ENCODE measurements at regions not wholly inside any gene's neighbourhood (a gene's known extent, or its start where the extent isn't known, plus 50 kb on each side); places are given as distances from the start of the nearest gene placed in this dataset.

DNA sequence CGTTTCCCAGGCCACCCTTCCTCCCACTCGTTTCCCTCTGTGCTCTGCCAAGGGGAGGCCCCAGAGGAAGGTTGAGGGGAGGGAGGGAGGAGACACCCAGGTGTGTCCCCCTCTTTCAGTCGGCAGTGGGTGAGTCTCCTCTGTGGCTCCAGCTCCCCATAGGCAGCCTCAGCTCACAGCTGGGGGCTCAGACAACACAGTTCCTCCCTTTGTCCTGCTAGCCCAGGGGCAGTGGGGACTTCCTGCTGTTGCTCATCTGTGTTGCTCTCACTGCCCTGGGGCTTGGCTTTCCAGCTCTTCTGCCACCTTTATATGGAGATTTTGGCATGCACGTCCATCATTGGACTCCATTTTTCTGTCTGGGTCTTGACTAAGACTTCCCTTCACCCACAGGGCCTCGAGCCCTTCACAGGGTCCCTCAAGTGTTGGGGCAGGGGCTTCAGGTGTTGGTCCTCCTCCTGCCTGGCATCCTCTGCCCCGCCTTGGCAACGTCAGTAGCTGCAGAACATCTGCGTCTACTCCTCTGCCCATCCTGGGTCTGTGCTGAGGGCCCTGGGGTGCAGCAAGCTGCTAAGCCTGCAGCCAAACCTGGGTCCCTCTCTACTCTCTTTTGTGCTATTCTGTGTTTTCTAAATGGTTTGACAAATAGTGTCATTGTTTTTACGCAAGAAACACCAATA, 190.6 kb upstream of the PMEPA1 start:
- no peak overlapping the region for H3K4me3 ChIP-seq
- H3K27ac ChIP-seq, result no peak overlapping the region

DNA sequence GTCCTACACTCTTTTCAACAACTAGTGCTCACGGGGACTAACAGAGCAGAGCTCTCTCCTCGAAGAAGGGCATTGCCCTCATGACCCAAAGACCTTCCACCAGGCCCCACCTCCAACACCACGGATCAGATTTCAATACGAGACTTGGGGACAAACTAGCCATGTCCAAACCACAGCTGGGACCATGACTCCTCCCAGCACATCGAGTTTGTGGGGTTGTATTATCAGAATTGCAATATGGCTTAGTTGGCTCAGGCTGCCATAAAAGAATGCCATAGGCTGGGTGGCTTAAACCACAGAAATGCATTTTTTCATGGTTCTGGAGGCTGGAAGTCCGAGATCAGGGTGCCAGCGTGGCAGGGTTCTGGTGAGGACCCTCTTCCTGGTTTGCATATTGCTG, 189.7 kb upstream of the PMEPA1 start:
- H3K4me3 ChIP-seq, result no peak overlapping the region
- H3K27ac ChIP-seq, result no peak overlapping the region

DNA sequence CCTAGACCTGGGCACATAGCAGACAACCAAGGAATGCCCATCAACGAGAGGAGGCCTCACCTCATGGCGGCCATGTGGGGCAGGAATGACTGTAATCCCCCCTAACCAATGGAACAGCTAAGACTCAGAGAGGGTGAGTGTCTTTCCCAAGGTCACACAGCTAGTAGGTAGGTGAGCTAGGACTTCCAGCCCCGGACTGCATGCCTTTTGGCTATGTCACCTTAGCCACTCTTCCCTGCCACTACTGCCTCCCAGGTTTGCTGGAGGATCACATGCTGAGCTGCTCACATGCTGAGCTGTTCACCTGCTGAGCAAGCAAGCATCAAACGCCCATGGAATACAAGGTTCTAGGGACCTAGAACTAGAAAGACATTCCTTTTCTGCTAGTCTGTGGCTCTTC, 188.5 kb upstream of the PMEPA1 start:
- H3K4me3 ChIP-seq, result no peak overlapping the region
- no peak overlapping the region for H3K27ac ChIP-seq

DNA sequence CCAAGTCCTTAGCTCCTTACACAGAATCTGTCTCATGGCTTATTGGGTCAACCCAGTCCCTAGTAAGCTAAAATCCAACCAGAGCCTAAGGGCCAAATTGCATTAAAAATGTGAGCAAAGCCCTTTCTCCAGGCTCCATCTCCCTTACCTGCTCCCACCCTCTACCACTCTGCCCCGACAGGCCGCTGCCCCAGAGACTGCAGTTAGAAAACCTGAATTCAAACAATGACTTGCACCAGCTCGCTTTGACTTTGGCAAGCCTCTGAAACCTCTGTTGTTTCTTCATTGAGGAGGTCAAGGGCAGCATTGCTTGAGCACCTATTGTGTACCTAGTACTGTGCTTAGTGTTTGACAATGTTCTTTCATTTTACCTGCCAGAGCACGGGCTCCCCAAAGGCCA, 188.1 kb upstream of the PMEPA1 start:
- no peak overlapping the region for H3K4me3 ChIP-seq
- H3K27ac ChIP-seq, result no peak overlapping the region

DNA sequence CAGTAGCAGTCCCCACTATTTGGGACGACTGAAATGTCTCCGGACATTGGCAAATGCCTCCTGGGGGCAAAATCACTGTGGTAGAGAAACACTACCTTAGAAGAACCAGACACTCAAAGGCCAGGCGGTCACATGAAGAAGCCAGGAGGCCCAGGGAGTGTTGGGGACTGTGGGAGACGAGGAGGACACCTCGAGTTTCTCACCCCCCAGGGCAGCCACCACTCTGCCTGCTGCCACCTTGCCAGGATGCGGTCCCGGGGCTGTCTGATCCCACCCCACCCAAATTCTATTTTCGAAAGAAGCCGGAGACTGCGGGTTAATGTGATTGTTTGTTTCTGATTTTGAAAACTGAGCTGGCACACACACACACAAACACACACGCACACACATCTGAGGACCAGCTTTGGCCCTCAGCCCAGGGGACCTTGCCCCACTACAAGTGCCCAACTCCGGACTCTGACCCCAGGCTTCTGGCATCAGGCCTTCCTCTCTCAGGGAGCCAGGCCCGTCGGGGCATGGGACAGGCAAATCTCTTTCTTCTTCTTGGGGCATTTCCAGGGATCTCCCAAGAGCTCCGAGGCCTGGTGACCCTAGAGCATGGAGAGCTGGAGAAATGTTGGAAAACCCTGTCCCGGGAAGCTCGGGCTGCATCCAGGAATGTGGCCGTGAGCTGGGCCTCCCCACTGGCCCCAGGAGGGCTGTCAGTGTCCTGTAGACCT, 187.5 kb upstream of the PMEPA1 start:
- H3K4me3 ChIP-seq, result no peak overlapping the region
- H3K27ac ChIP-seq, result no peak overlapping the region

DNA sequence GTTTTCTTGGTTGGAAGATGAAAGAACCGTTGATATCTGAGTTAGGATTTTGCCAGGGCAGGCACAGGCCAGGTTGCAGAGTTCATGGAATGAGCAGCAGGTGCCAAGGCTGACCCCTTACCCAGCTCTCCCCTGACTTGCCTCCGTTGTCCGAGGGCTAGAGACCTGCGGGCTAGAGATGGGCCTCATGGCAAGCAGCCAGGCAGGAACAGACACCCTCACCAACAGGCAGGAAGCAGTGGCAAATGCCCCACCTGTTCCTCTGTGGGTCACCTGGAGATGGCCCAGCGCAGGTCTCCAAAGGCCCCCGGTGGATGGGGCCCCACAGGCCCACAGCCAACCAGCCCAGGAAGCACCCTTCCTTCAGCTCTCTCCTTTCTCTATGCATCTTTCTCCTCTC, 186.7 kb upstream of the PMEPA1 start:
- H3K27ac ChIP-seq, result no peak overlapping the region
- no peak overlapping the region for H3K4me3 ChIP-seq

DNA sequence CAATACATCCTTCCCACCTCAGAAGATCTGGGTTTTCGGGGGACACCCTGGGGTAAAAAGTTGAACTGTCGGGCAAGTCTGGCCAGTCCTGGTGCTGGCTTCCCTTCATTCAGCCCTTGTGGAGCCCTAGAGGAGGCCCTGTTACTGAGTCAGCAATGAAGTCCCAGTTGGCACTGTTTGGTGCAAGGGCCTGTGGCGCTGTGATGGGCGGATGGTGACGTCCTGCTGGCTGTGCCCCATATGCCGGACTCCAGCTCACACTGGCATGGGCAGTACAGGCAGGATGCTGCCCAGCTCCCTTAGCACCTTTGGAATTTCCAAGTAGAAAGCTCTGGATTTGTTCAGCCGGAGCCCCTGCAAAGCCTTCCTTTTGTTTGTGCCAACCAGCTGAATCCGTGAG, 186.2 kb upstream of the PMEPA1 start:
- no peak overlapping the region for H3K27ac ChIP-seq
- no peak overlapping the region for H3K4me3 ChIP-seq

DNA sequence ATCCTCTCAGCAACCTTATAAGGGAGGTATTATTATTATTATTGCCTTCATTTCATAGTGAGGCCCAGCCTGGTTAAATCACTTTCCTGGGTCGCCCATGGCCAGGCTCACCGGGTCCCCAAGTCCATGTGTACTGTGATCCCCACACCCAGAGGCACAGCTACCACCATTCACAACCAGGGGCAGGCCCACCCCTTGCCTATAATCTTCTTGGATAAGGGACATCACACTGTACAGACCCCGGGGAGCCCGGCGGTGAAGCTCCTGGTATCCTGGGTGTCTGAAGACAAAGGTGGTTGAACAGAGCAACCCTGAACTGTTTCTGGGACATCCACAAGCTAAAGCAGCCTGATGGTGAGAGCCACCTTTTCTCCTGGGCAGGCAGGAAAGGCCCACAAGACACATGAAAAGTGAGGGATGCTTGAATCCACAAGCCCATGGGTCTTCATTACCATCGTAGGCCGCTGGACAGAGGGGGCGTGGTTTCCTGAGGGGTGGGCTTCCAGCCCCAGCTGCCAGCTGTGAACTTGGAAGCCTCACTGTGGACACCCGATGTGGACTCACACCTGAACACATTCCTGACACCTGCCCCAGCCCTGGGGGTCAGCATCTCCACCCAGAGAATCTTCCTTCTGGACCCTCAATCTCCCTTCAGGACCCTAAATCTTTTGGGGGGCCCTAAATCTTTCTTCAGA, 185.5 kb upstream of the PMEPA1 start:
- Histone ChIP-seq H3K27ac (no peak overlapping the region), H3K4me3 (no peak overlapping the region)

DNA sequence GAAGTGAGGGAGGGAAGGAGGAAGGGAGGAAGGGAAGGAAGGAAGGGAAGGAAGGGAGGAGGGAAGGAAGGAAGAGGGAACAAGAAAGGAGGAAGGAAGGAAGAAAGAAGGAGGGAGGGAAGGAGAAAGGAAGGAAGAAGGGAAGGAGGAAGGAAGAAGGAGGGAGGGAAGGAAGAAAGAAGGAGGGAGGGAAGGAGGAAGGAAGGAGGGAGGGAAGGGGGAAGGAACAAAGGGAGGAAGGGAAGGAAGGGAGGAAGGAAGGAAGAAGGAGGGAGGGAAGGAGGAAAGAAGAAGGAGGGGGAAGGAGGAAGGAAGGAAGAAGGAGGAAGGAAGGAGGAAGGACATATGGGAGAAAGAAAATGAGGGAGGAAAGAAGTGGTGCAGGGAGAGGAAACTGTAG, 184.7 kb upstream of the PMEPA1 start:
- H3K4me3 ChIP-seq, result no peak overlapping the region
- no peak overlapping the region for H3K27ac ChIP-seq

DNA sequence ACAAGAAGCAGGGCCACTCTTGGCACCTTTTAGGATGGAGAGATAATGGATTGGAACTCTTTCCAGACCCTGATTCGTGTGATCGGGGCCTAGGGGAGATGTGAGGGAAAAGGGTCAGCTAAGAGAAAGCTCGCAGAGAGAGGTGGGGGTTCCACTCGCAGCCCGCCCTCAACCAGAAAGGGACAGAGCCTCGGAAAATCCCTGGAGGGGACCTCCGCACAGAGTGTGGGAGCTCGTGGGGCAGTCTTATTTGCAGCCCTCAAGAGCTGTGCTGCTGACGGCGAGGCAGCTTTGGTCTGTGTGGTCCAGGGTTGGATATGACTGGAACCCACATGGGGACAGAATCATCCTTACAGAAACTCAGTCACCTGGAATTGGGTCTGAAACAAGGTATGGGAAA, 184.3 kb upstream of the PMEPA1 start:
- Histone ChIP-seq H3K4me3 (no peak overlapping the region), H3K27ac (no peak overlapping the region)

DNA sequence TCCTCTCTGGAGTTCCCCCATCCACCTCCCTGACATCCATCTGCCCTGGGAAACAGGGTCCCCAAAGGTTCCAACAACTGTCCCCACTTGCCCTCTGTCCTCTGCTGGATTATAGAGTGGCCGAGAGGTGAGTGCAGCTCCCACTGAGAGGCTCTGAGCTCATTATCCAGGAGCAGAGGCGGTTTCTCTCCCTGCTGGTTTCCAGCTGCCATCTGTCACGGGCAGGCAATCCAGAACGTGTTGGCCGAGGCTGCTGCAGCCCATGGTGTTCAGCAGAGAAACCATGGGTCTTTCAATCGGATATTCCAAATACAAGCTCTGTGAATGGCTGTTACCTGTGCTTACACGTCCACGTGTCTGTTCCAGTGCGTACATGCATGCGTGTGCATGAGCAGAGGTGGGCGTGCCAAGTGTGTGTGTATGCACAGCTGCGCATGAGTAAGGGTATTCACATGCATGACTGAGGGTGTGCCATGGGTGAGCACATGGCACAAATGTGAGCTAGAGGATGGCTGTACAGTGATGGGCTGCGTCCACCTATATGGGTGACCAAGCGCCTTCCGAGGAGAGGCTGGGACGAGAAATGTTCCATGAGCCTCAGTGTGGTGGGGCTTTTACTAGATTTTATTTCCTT, 183.7 kb upstream of the PMEPA1 start:
- no peak overlapping the region for H3K4me3 ChIP-seq
- H3K27ac ChIP-seq, result no peak overlapping the region

DNA sequence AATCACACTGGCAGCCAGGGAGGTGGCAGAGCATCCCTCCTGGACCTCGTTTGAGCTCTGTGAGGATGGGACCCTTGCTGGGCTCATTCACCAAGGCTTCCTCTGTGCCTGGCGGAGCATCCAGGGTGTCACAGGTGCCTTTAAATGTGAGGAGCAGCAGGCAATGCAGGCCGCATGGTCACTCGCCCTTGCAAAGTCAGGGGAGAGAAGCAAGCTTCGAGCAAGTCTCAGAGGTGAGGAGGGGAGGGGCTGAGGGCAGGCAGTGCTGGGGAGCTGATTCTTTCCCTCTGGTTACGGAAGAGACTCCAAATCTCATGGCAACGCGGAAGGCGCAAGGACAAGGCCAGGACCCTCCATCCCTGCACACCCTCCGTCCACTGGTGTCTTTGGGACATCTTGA, 182.7 kb upstream of the PMEPA1 start:
- no peak overlapping the region for H3K27ac ChIP-seq

DNA sequence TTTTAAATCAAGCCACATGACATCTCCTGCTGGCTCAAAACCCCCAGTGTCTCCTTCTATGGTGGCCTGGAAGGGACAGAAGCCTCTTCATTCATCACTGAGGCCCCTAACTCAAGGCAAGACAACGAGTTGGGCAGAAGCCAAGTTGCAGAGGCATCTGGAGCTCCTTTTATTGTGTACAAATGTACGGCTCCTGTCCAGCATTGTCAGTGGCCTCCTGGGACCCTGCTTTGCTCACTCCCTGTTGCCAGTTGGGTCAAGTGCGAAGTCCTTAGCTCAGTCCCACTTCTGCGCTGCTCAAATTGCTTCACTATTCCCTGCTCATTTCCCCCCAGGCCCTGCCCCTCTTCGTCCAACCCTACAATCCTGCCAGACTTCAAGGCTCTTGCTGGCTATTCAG, 181.2 kb upstream of the PMEPA1 start:
- Histone ChIP-seq H3K27ac (no peak overlapping the region), H3K4me3 (no peak overlapping the region)

More for the DNA sequence above, 182.7 kb upstream of the PMEPA1 start:
- H3K4me3 ChIP-seq, result no peak overlapping the region

DNA sequence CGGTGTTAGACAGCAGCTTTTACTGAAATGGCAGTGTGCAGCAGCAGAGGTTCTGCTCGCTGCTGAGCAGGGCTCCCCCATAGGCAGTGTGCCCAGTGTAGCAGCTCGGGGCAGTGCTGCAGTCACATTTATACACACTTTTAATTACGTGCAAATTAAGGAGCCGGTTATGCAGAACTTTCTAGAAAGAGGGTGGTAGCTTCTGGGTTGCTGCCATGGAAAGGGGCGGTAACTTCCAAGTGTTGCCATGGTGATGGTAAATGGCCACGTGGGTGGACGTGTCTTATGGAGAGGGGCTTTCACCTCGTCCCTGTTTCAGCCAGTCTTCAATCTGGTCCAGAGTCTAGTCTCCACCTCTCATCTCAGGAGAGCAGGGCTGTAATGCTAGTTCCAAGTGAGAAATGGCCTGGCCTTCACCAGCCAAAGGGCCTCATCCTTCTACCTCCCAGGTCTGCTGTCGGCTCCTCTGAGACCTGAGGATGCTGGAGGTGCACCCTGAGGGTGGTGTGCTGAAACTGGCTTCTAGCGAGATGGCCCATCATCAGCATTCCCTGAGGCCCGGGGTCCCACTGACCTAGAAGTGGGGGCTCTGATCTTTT, 180.5 kb upstream of the PMEPA1 start:
- H3K27ac ChIP-seq, result no peak overlapping the region
- H3K4me3 ChIP-seq, result no peak overlapping the region

DNA sequence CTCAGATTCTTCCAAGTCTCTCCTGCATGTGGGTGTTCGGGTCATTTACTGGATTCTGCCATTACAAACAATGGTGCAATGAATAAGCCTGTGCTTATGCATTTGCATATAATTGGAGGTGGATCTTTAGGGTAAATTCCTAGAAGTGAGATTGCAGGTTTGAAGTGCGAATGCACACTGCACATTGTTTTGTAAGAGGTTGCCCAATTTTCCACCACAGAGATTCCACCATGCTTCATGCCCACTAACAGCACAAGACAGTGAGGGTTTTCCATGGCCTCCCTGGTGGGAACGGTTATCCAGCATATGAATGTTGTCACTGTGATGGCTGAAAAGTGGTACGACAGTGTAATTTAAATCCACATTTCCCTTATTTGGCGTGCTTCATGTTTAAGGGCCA, 178.8 kb upstream of the PMEPA1 start:
- Histone ChIP-seq H3K4me3 (no peak overlapping the region), H3K27ac (no peak overlapping the region)

DNA sequence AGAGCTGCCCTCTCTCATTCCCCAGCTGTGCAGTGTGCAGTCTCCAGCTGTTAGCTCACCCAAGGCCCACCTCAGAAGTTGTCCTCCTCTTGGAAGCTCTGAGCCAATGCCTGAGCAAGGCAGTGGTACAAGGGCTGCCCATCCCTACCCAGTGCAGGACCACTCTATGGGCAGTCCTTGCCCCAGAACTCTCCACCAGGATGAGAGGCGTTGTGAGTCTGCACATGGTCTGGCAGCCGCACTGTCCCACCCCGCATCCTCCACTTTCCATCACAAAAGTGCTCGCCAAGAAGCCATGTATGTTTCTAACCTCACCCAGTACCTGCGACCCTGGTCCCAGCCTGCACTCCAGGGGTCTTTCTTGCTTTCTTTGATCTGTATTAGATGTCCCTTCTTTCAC, 175.1 kb upstream of the PMEPA1 start:
- H3K4me3 ChIP-seq, result no peak overlapping the region
- H3K27ac ChIP-seq, result no peak overlapping the region

DNA sequence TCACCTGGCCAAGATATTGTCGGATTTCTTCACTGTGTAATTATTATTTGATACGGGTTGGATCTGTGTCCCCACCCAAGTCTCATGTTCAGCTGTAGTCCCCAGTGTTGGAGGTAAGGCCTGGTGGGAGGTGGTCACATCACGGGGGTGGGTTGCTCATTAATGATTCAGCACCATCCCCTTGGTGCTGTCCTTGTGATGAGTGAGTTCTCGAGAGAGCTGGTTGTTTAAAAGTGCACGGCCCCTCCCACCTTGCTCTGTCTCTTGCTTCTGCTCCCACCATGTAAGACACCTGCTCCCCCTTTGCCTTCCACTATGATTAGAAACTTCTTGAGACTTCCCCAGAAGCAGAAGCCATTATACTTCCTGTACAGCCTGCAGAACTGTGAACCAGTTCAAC, 173.9 kb upstream of the PMEPA1 start:
- Histone ChIP-seq H3K27ac (no peak overlapping the region), H3K4me3 (no peak overlapping the region)

DNA sequence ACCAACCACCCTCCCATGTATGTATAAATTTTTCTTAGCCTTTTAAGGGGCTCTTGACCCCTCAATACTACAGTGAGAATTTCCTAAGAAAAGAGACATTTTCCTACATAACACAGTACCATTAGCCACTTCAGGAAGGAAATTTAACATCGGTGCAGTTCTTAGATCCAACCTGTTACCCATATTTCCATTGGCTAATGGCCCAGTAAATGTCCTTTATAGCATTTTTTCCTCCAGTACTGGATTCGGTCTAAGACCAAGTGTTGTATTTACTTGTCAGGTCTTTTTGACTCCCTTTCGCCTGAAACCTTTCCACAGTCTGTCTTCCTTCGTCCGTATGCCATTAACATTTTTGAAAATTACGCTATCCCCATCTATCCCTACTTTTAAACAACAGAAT, 173.4 kb upstream of the PMEPA1 start:
- Histone ChIP-seq H3K27ac (peak overlapping the region in 1 of 21 experiments; percentile 83), H3K4me3 (no peak overlapping the region)

DNA sequence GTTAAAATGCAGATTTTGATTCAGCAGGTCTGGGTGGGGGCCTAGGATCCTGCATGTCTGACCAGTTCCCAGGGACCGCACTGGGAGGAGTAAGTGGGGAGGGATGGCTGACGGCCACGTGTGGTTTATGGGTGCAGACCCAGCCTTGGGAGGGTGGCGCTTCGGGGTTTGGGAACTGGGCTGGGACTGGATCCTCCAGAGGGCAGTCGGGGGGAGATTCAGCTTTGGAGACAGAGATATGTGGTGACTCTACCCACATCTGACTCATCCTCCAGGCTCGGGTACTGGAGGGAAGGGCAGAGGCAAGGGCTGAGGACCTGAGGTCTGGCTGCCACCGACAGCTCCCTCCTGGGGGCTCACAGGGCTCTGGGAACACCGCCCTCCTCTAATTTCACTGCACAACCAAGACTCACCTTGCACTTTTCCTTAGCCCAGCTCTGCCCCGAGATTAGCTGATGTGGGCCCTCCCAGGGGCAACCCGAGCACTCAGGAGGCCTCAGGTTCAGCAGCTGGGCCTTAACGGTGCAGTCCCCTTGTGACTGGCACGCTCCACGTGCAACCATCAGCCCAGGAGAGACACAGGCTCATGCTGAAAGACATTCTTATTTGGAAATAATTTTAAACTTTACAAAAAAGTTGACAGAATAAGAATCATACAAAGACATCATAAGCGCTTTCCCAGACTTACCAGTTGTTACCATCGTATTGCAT, 172.8 kb upstream of the PMEPA1 start:
- no peak overlapping the region for H3K4me3 ChIP-seq

More for the DNA sequence above, 172.8 kb upstream of the PMEPA1 start:
- H3K27ac ChIP-seq, result peak overlapping the region in 11 of 21 experiments; percentile 8 to 83 (median 53)
